Pancreas (tissue), 10 donors: ENCODE measurements at regions not wholly inside any gene's neighbourhood (a gene's known extent, or its start where the extent isn't known, plus 50 kb on each side); places are given as distances from the start of the nearest gene placed in this dataset.
"Not testable (repeated sequence)": the region's sequence is repeated elsewhere in the genome, so short reads cannot be mapped to it uniquely, and the experiment has no call there.

Experiments used
- ATAC-seq, 4 donors: fragments of 200-7000 bp; cut with Tn5 transposase; one replicate each; pipeline versions ENCODE4 v1.8.0 to v1.9.1; 2020; ENCODE audit warnings: mild to moderate bottlenecking in 4 of 4, moderate library complexity in 4 of 4
- DNase-seq, 6 donors: peaks; one replicate each; pipeline ENCODE4 v3.0.0-alpha.2; 2020
- FAIRE-seq: peaks from 2 replicates; lab custom pipeline; 2012; peaks lifted over from hg19 to GRCh38; lab: Jason Lieb, UNC
- H3K27ac ChIP-seq, 4 donors: fragments of 200-600 bp; sonication (generic); 1 replicate in 3 of 4; 2 replicates in 1 of 4; pipeline versions ENCODE4 v1.5.0 to v1.8.0; 2020
- H3K27me3 ChIP-seq, 4 donors: fragments of 200-600 bp; one replicate each; pipeline ENCODE4 v1.8.0; 2021
- H3K36me3 ChIP-seq, 3 donors: fragments of 200-600 bp; sonication (generic) in 1 of 3; one replicate each; pipeline versions ENCODE4 v1.5.0 to v1.8.0; 2020 to 2021
- H3K4me1 ChIP-seq, 3 donors: fragments of 200-600 bp; one replicate each; pipeline ENCODE4 v1.8.0; 2021
- H3K4me3 ChIP-seq, 4 donors: fragments of 200-600 bp; sonication (generic) in 2 of 4; one replicate each; pipeline versions ENCODE4 v1.5.0 to v1.8.0; 2020 to 2021
- H3K9me3 ChIP-seq, 4 donors: fragments of 200-600 bp; one replicate each; pipeline ENCODE4 v1.8.0; 2021
- WGBS, 2 donors: extraction: QIAGEN DNeasy Blood & Tissue Kit; methylation state at CpG; one replicate each; pipeline ENCODE4 v1.1.7; 2013; 5-methylcytosine and 5-hydroxymethylcytosine counted together
- intact Hi-C, 3 donors: fragments of 100-400 bp; cut with DNase I; formaldehyde crosslinking; loops; one replicate each; pipeline versions ENCODE4 v1.11.1 to v1.14.2; 2022
- donor health status: healthy with polysubstance abuse.
- donor health status: DM: no; HTN: no; CAD: no; lungs with moderate emphysema.
- donor health status: DM: no; HTN: no; CAD: no.
- donor health status: control.
- donor health status: control.
- donor health status: Bipolar disorder and iron deficiency.
- donor health status: DM: yes; HTN: yes; CAD: no.
- donor health status: DM: no; HTN: no; CAD: no.
- donor health status: DM: no; HTN: no; CAD: no.
- donor health status: DM: yes; HTN: yes; CAD: no.

DNA sequence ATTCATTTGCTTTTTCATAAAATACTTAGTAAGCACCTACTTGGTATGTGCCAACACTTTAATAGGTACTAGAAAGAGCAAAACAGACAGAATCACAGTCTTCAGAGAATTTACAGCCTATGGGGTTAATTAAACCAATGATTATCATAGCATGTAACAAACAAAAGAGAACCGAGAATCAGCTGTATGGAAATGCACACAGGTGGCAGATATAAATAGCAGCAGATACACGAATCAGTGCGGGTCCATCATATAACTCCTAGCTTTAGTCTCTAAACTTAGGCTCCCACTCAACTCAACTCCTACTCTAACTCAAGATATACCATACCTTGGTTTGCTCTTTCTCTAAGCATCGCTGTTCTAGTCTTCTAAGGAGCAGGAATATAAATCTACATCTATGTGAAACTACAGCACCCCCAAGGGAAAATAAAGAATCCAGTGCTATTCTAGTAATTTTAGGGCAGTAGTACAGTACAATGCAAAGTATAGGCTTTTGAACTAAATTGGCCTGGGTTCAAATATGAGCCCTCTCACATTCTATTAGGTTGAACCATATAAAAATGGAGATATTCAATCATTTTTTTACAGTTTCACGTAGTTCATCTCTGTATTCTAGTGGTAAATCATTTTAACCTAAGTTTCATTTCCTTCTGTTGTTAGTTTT is 108.5 kb upstream of the NBPF9 start:
- ATAC-seq, H3K9me3 ChIP-seq, DNase-seq, H3K36me3 ChIP-seq, H3K27me3 ChIP-seq, H3K4me3 ChIP-seq, intact Hi-C loops, H3K27ac ChIP-seq, FAIRE-seq, H3K4me1 ChIP-seq: not testable (repeated sequence)
- 93 to 97% methylated on average over 1 of the region's 5 CpGs for WGBS, 2 donors

DNA sequence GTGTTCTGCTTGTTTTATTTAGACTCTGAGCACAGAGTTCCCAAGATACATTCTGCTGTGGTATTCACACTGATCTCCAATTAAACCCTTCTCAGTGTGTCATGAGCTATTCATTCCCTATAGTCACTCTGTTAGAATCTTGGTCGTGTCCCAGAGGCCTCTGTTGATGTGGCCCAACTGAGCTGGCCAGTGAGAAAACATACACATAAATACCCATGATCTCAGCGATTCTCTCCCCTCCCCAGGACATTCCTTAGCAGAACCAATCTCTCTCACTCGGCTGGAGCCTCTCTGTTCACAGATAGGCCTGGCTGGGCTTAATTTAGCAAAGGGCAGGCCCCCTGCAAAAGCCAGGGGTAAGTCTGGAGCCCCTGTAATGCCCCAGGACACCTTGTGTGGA is 109.6 kb upstream of the NBPF9 start:
- H3K4me3 ChIP-seq, H3K27ac ChIP-seq, H3K4me1 ChIP-seq, H3K27me3 ChIP-seq, H3K9me3 ChIP-seq, H3K36me3 ChIP-seq, DNase-seq, intact Hi-C loops, FAIRE-seq: not testable (repeated sequence)
- 39 to 54% methylated on average over 1 of the region's 3 CpGs for WGBS, 2 donors
- peak in 3 of 4 donors; percentile 22 to 59 (median 55) for ATAC-seq

- no CpG with 5 or more reads among the region's 2 CpGs for WGBS, 2 donors
- H3K4me3 ChIP-seq, H3K36me3 ChIP-seq, intact Hi-C loops, DNase-seq, ATAC-seq, H3K9me3 ChIP-seq, H3K27ac ChIP-seq, H3K4me1 ChIP-seq, H3K27me3 ChIP-seq, FAIRE-seq: not testable (repeated sequence)
Observed at GRCh38 chr1:149213673-149214072, 110.3 kb upstream of the NBPF9 start.

GRCh38 chr1:149218080-149218988 is 115.0 kb upstream of the NBPF9 start:
- H3K9me3 ChIP-seq, H3K4me1 ChIP-seq, intact Hi-C loops, H3K27me3 ChIP-seq, FAIRE-seq, H3K4me3 ChIP-seq, DNase-seq, H3K27ac ChIP-seq, H3K36me3 ChIP-seq: not testable (repeated sequence)
- WGBS, 2 donors: 100% methylated on average over 1 of the region's 7 CpGs
- ATAC-seq: peak; percentile 24 to 55 (median 34)

DNA sequence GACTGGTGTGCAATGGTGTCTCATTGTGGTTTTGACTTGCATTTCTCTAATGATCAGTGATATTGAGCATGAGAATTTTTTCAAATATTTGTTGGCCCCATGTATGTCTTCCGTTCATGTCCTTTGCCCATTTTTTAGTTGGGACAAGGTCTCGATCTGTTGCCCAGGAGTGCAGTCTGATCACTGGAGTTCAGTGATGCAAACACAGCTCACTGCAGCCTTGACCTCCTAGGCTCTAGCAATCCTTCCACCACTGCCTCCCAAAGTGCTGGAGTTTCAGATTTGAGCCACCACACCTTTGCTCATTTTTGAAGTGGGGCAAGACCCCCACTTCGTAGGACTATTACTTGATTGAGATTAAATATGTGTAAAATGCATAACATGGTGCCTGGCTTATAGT is 116.2 kb upstream of the NBPF9 start:
- H3K36me3 ChIP-seq, intact Hi-C loops, H3K4me1 ChIP-seq, ATAC-seq, H3K4me3 ChIP-seq, FAIRE-seq, H3K27me3 ChIP-seq, H3K27ac ChIP-seq, H3K9me3 ChIP-seq, DNase-seq: not testable (repeated sequence)
- no CpG with 5 or more reads among the region's 3 CpGs for WGBS, 2 donors

- H3K4me3 ChIP-seq, intact Hi-C loops, FAIRE-seq, H3K4me1 ChIP-seq, H3K9me3 ChIP-seq, DNase-seq, H3K36me3 ChIP-seq, H3K27me3 ChIP-seq, H3K27ac ChIP-seq: not testable (repeated sequence)
- WGBS, 2 donors: no CpG with 5 or more reads among the region's 4 CpGs
- peak in 2 of 4 donors; percentile 26 to 38 for ATAC-seq
Observed at GRCh38 chr1:149220463-149221074, 117.2 kb upstream of the NBPF9 start.

DNA sequence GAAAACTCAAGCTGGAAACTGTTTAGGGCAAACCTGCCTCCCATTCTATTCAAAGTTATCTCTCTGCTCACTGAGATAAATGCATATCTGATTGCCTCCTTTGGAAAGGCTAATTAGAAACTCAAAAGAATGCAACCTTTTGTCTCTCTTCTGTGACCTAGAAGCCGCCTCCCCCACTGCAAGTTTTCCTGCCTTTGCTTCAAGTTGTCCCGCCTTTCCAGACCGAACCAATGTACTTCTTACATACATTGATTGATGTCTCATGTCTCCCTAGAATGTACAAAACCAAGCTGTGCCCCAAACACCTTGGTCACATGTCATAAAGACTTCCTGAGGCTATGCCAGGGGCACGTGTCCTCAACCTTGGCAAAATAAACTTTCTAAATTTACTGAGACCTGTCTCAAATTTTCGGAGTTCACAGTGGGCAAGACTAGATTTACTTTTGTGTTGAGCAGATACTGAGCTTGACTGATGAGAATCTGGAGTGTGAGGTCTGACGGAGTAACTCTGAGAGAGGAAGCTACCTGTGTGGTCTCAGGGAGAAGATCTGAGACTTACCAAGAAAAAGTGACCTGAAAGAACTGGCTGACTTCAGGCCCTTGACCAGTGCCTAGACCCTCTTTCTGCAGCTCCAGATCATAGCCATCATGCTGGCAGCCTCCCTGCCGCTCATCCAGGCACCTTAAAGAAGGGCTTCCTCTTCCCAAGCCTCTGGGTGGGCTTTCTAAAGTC is 124.7 kb upstream of the NBPF9 start:
- H3K9me3 ChIP-seq, FAIRE-seq: not testable (repeated sequence)
- ATAC-seq: peak in 2 of 4 donors; percentile 2 to 3

DNA sequence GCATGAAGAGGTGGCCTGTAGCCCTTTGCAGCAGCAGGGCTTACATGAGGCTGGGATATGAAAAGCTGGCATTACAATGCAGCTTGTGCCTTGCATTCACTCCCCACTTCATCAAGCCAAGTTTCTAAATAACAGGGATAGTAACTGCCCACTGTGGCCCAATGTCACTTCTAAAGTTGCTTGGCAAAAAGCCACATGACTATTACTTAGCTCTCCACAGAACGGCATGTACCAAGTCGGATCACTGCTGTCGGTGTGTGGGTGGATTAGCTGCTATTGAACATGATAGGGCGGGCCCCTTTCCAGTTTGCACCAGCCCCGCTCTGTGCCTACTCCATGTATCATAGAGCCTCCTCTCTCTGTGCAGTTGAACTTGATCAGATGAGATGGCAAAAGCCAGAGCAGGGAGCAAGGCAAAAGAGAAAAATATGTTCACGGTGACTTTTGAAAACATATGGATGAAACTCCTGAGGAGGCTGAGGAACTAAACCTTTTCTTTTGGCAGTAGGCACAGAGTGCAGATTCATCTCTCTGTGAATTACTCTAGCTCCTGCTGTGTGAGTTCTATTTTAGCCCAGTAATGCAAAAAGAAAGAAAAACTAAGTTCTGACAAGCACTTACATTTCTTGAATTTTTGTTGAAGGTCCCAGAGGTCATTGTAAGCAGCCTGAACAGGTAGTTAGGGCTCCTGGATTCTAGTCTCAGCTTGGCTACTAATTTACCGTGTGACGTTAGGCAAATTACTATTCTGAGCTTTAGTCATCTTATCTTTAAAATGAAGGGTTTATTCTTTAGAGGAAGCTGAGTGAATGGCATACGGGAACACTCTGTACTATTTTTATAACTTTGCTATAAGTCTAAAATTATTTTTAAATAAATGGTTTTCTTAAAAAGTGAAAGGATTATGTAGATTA is 125.6 kb upstream of the NBPF9 start:
- H3K27ac ChIP-seq: peak overlapping the region in 2 of 4 donors; percentile 47 to 51
- H3K4me1 ChIP-seq, FAIRE-seq, H3K36me3 ChIP-seq, intact Hi-C loops, DNase-seq, H3K27me3 ChIP-seq, H3K9me3 ChIP-seq, H3K4me3 ChIP-seq: not testable (repeated sequence)
- no CpG with 5 or more reads among the region's 9 CpGs for WGBS, 2 donors
- peak; percentile 91 to 95 (median 93) for ATAC-seq

More for the DNA sequence above, 124.7 kb upstream of the NBPF9 start:
- intact Hi-C loops, H3K4me3 ChIP-seq, DNase-seq, H3K36me3 ChIP-seq, H3K4me1 ChIP-seq, H3K27me3 ChIP-seq: not testable (repeated sequence)
- H3K27ac ChIP-seq: peak overlapping the region in 2 of 4 donors; percentile 47 to 58
- WGBS, 2 donors: 54 to 64% methylated on average over 2 to 3 of the region's 7 CpGs

- H3K4me3 ChIP-seq, H3K36me3 ChIP-seq, FAIRE-seq, H3K4me1 ChIP-seq, H3K9me3 ChIP-seq, H3K27ac ChIP-seq, intact Hi-C loops, H3K27me3 ChIP-seq: not testable (repeated sequence)
- DNase-seq (peak in 1 of 6 donors; percentile 18), ATAC-seq (peak; percentile 55 to 85 (median 76))
- 17 to 41% methylated on average over 3 of the region's 5 CpGs for WGBS, 2 donors
Observed at GRCh38 chr1:149229813-149230212, 126.5 kb upstream of the NBPF9 start.

- H3K27ac ChIP-seq, H3K4me3 ChIP-seq, H3K27me3 ChIP-seq, intact Hi-C loops, H3K4me1 ChIP-seq, H3K9me3 ChIP-seq, DNase-seq, H3K36me3 ChIP-seq, FAIRE-seq: not testable (repeated sequence)
- WGBS, 2 donors: no CpG with 5 or more reads among the region's 5 CpGs
- ATAC-seq: peak; percentile 77 to 81 (median 80)
Observed at GRCh38 chr1:149234926-149235914, 131.9 kb upstream of the NBPF9 start.
